MM.1S (cell line): ENCODE measurements at regions not wholly inside any gene's neighbourhood (a gene's known extent, or its start where the extent isn't known, plus 50 kb on each side); places are given as distances from the start of the nearest gene placed in this dataset.

Source experiments
- CTCF ChIP-seq: fragments of 300-600 bp; sonication (generic); IDR thresholded peaks from 2 replicates; pipeline ENCODE4 v1.5.1; 2016; ENCODE audit warnings: antibody characterized with exemption, low read length, mixed read lengths
- EZH2 ChIP-seq: fragments of 300-600 bp; sonication (generic); optimal IDR thresholded peaks from 2 replicates; pipeline ENCODE3; 2017; ENCODE audit warnings: low read depth, mild to moderate bottlenecking, antibody characterized with exemption, low read length, mixed read lengths

- TF ChIP-seq CTCF = no peak
- TF ChIP-seq EZH2 = no peak
Measured at GRCh38 chr2:157930728-157931127, 54.6 kb upstream of the ACVR1 start.
